HepG2 (cell line): ENCODE measurements at regions not wholly inside any gene's neighbourhood (a gene's known extent, or its start where the extent isn't known, plus 50 kb on each side); places are given as distances from the start of the nearest gene placed in this dataset.

ENCODE experiments used
- ATAC-seq: fragments of 200-7000 bp; cut with Tn5 transposase; 3 replicates; pipeline ENCODE4 v1.9.1; 2020; ENCODE audit warnings: mild to moderate bottlenecking, moderate library complexity
- BruUV-seq: library from RNA; stranded (reverse); fragments of 400-500 nt; replicated peaks from 2 replicates; lab custom pipeline; 2021; lab: Mats Ljungman, UMichigan
- CTCF ChIA-PET: fragments of 300-600 bp; formaldehyde crosslinking; extraction: SDS; loops from one replicate; lab custom pipeline; 2021; ENCODE audit warnings: low total read pairs, inconsistent platforms, low intra/inter-chr PET ratio; lab: Yijun Ruan, JAX
- POLR2A ChIA-PET: fragments of 350-600 bp; sonication (Branson Sonifier 250); formaldehyde crosslinking; loops from one replicate; lab custom pipeline; 2020; ENCODE audit warnings: antibody characterized with exemption, inconsistent platforms; lab: Yijun Ruan, JAX
- DNase-seq: peaks from one replicate; pipeline ENCODE4 v3.0.0-alpha.2; 2015; ENCODE audit warnings: low spot score
- FAIRE-seq: peaks from 3 replicates; lab custom pipeline; 2011; peaks lifted over from hg19 to GRCh38; lab: Jason Lieb, UNC
- H2AFZ ChIP-seq: one replicate; pipeline ENCODE4 v1.6.1; 2011; ENCODE audit warnings: low read length, inconsistent platforms
- H3K27ac ChIP-seq: fragments of 300-600 bp; 3 replicates; pipeline ENCODE4 v1.8.0; 2011; ENCODE audit warnings: mixed run types, mild to moderate bottlenecking, mixed read lengths, low read length, inconsistent platforms; ENCODE audit not compliant: insufficient read depth; ENCODE audit errors: extremely low read length
- H3K27me3 ChIP-seq, 2 experiments: fragments of 200-600 bp in 1 of 2; 2 replicates in 1 of 2; 3 replicates in 1 of 2; pipeline versions ENCODE4 v1.6.0 to v1.8.0; 2011; ENCODE audit warnings: low read length in 2 of 2, mild to moderate bottlenecking in 2 of 2, moderate library complexity in 2 of 2, inconsistent platforms in 1 of 2; ENCODE audit not compliant: insufficient read depth in 2 of 2, control insufficient read depth in 1 of 2
- H3K36me3 ChIP-seq, 2 experiments: fragments of 200-600 bp in 1 of 2; replicated peaks in 1 of 2; 2 replicates in 1 of 2; 3 replicates in 1 of 2; pipeline versions ENCODE4 v1.5.1 to v1.8.0; 2011; ENCODE audit warnings: low read length in 2 of 2, inconsistent platforms in 1 of 2; ENCODE audit not compliant: insufficient read depth in 2 of 2, control insufficient read depth in 1 of 2
- H3K4me1 ChIP-seq: 2 replicates; pipeline ENCODE4 v1.5.1; 2012; ENCODE audit warnings: low read length, inconsistent platforms; ENCODE audit not compliant: insufficient read depth
- H3K4me2 ChIP-seq: 2 replicates; pipeline ENCODE4 v1.6.0; 2011; ENCODE audit warnings: low read depth, low read length, inconsistent platforms
- H3K4me3 ChIP-seq, 3 experiments: fragments of 200-600 bp in 1 of 3; sonication (generic), shearing (Covaris generic) in 1 of 3; replicated peaks in 1 of 3; 2 replicates each; pipeline ENCODE4 v1.5.1; 2011 to 2016; ENCODE audit warnings: low read length in 3 of 3, inconsistent platforms in 2 of 3, low read depth in 2 of 3, mild to moderate bottlenecking in 2 of 3, control low read depth in 1 of 3, mixed read lengths in 1 of 3; ENCODE audit not compliant: insufficient read depth in 1 of 3
- H3K79me2 ChIP-seq: one replicate; pipeline ENCODE4 v1.6.1; 2011; ENCODE audit warnings: low read length, inconsistent platforms; ENCODE audit not compliant: insufficient read depth
- H3K9ac ChIP-seq: 2 replicates; pipeline ENCODE4 v1.6.0; 2011; ENCODE audit warnings: mild to moderate bottlenecking, low read depth, low read length, inconsistent platforms; ENCODE audit not compliant: insufficient read depth
- H3K9me3 ChIP-seq: 2 replicates; pipeline ENCODE4 v1.5.1; 2012; ENCODE audit warnings: mild to moderate bottlenecking, low read length
- H4K20me1 ChIP-seq: 2 replicates; pipeline ENCODE4 v1.6.0; 2011; ENCODE audit warnings: inconsistent platforms, mild to moderate bottlenecking, low read length, moderate library complexity; ENCODE audit not compliant: insufficient read depth
- AKAP8 ChIP-seq: sonication (generic); formaldehyde crosslinking; IDR thresholded peaks from 2 replicates; pipeline ENCODE4 v1.5.1; 2020; ENCODE audit warnings: mild to moderate bottlenecking, missing genetic modification reagents
- ATRX ChIP-seq: sonication (generic); formaldehyde crosslinking; IDR thresholded peaks from 2 replicates; pipeline ENCODE4 v1.4.0; 2020; ENCODE audit warnings: missing genetic modification reagents, borderline replicate concordance
- CENPX ChIP-seq: sonication (generic); formaldehyde crosslinking; IDR thresholded peaks from 2 replicates; pipeline ENCODE4 v1.9.0; 2021; ENCODE audit warnings: mild to moderate bottlenecking, missing genetic modification reagents, moderate library complexity
- DDIT3 ChIP-seq: sonication (generic); formaldehyde crosslinking; IDR thresholded peaks from 2 replicates; pipeline ENCODE4 v1.4.0; 2020; ENCODE audit warnings: mild to moderate bottlenecking, missing genetic modification reagents
- FLYWCH1 ChIP-seq: sonication (generic); formaldehyde crosslinking; IDR thresholded peaks from 2 replicates; pipeline ENCODE4 v1.8.1; 2023; ENCODE audit warnings: mild to moderate bottlenecking, missing genetic modification reagents
- FOXA1 ChIP-seq, 2 experiments: fragments of 450-650 bp in 1 of 2; sonication (generic) in 1 of 2; formaldehyde crosslinking in 1 of 2; IDR thresholded peaks; 2 replicates each; pipeline versions ENCODE4 v1.4.0 to v1.6.1; 2016 to 2020; ENCODE audit warnings: missing genetic modification reagents in 1 of 2
- GMEB2 ChIP-seq: IDR thresholded peaks from 2 replicates; pipeline ENCODE4 v1.6.1; 2016; ENCODE audit warnings: missing biosample characterization, missing genetic modification reagents, low read depth
- HOXA5 ChIP-seq: sonication (generic); formaldehyde crosslinking; IDR thresholded peaks from 2 replicates; pipeline ENCODE4 v1.4.0; 2020; ENCODE audit warnings: missing genetic modification reagents
- KDM2A ChIP-seq: sonication (generic); formaldehyde crosslinking; IDR thresholded peaks from 2 replicates; pipeline ENCODE4 v1.4.0; 2020; ENCODE audit warnings: low read depth, missing genetic modification reagents, borderline replicate concordance
- PBX2 ChIP-seq: IDR thresholded peaks from 2 replicates; pipeline ENCODE4 v1.6.1; 2016; ENCODE audit warnings: control low read depth
- SP5 ChIP-seq: IDR thresholded peaks from 2 replicates; pipeline ENCODE4 v1.6.1; 2016; ENCODE audit warnings: low read depth, borderline replicate concordance
- TP53 ChIP-seq: sonication (generic); formaldehyde crosslinking; conservative IDR thresholded peaks from 2 replicates; pipeline ENCODE4 v1.4.0; 2020; ENCODE audit warnings: missing genetic modification reagents
- ZFYVE20 ChIP-seq: sonication (generic); formaldehyde crosslinking; IDR thresholded peaks from 2 replicates; pipeline ENCODE4 v1.8.0; 2023; ENCODE audit warnings: low read depth, mild to moderate bottlenecking, moderate library complexity, missing genetic modification reagents, borderline replicate concordance
- ZIK1 ChIP-seq: sonication (generic); formaldehyde crosslinking; IDR thresholded peaks from 2 replicates; pipeline ENCODE4 v1.5.0; 2020; ENCODE audit warnings: mild to moderate bottlenecking, low read depth, missing genetic modification reagents, borderline replicate concordance
- ZMAT3 ChIP-seq: sonication (generic); formaldehyde crosslinking; conservative IDR thresholded peaks from 2 replicates; pipeline ENCODE4 v1.7.0; 2021; ENCODE audit warnings: missing genetic modification reagents
- ZNF136 ChIP-seq: sonication (generic); formaldehyde crosslinking; IDR thresholded peaks from 2 replicates; pipeline ENCODE4 v1.8.1; 2022; ENCODE audit warnings: low read depth, mild to moderate bottlenecking, moderate library complexity, missing genetic modification reagents
- ZNF225 ChIP-seq: sonication (generic); formaldehyde crosslinking; IDR thresholded peaks from 2 replicates; pipeline ENCODE4 v1.4.0; 2020; ENCODE audit warnings: mild to moderate bottlenecking, missing genetic modification reagents
- ZNF451 ChIP-seq: sonication (generic); formaldehyde crosslinking; IDR thresholded peaks from 2 replicates; pipeline ENCODE4 v1.5.0; 2020; ENCODE audit warnings: mild to moderate bottlenecking, missing genetic modification reagents
- ZNF782 ChIP-seq: sonication (generic); formaldehyde crosslinking; IDR thresholded peaks from 2 replicates; pipeline ENCODE4 v1.4.0; 2020; ENCODE audit warnings: missing genetic modification reagents, mild to moderate bottlenecking, borderline replicate concordance
- WGBS: methylation state at CpG from one replicate; pipeline ENCODE4 v1.1.6; 2017; ENCODE audit warnings: low lambda C conversion rate; 5-methylcytosine and 5-hydroxymethylcytosine counted together
- in situ Hi-C: cut with HindIII; loops from 2 replicates; pipeline ENCODE4 v1.10.0; 2017; ENCODE audit warnings: low pct_unique_long_range_greater_than_20kb; ENCODE audit not compliant: extremely low pct_ligation_motif_present
- intact Hi-C: fragments of 100-400 bp; cut with micrococcal nuclease; formaldehyde crosslinking; loops from one replicate; pipeline ENCODE4 v1.10.0; 2022; ENCODE audit not compliant: unreplicated experiment
- TF ChIP-seq, protein P1 (sequence below): sonication (generic); formaldehyde crosslinking; IDR thresholded peaks from 2 replicates; pipeline ENCODE4 v1.8.0; 2022; ENCODE audit warnings: mild to moderate bottlenecking, missing genetic modification reagents; ENCODE audit not compliant: insufficient replicate concordance

- CTCF ChIA-PET, result no interaction called here
- no peak for FAIRE-seq
- TF ChIP-seq ATRX (CRISPR knock-in tag) (no peak), FLYWCH1 (no peak), ZIK1 (CRISPR knock-in tag) (no peak), KDM2A (CRISPR knock-in tag) (0 out of 2 replicates have a peak, but pooled peaks have one; percentile 13), AKAP8 (no peak), ZMAT3 (CRISPR knock-in tag) (no peak), ZFYVE20 (no peak), ZNF451 (CRISPR knock-in tag) (no peak), ZNF225 (0 out of 2 replicates have a peak, but pooled peaks have one; percentile 29), HOXA5 (CRISPR knock-in tag) (no peak), DDIT3 (CRISPR knock-in tag) (no peak), CENPX (CRISPR knock-in tag) (no peak), FOXA1 (IDR thresholded peaks at IDR 0.05) (no peak), FOXA1 (CRISPR knock-in tag; IDR thresholded peaks at IDR 0.05) (no peak), PBX2 (CRISPR knock-in tag) (no peak), SP5 (no peak), GMEB2 (CRISPR knock-in tag) (no peak), ZNF782 (CRISPR knock-in tag) (no peak), TP53 (CRISPR knock-in tag) (no peak), ZNF136 (no peak)
- TF ChIP-seq, protein P1, sequence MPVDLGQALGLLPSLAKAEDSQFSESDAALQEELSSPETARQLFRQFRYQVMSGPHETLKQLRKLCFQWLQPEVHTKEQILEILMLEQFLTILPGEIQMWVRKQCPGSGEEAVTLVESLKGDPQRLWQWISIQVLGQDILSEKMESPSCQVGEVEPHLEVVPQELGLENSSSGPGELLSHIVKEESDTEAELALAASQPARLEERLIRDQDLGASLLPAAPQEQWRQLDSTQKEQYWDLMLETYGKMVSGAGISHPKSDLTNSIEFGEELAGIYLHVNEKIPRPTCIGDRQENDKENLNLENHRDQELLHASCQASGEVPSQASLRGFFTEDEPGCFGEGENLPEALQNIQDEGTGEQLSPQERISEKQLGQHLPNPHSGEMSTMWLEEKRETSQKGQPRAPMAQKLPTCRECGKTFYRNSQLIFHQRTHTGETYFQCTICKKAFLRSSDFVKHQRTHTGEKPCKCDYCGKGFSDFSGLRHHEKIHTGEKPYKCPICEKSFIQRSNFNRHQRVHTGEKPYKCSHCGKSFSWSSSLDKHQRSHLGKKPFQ (CRISPR knock-in tag), result no peak
Measured at GRCh38 chr7:67377939-67378862, 381.6 kb downstream of the TYW1 start.

More at GRCh38 chr7:67377939-67378862, 381.6 kb downstream of the TYW1 start:
- Histone ChIP-seq H3K27me3 (no peaks in the 10 kb centered on the region), H3K27ac (no peak overlapping the region), H2AFZ (no peak overlapping the region), H3K9me3 (peaks cover 7% of the 10 kb centered on the region; the same call in 1 of the 2 replicates), H3K4me1 (no peaks in the 10 kb centered on the region), H3K79me2 (no peaks in the 10 kb centered on the region), H3K9ac (no peak overlapping the region), H3K4me2 (no peak overlapping the region), H3K36me3 (no peaks in the 10 kb centered on the region), H3K4me3 (no peak overlapping the region), H4K20me1 (no peaks in the 10 kb centered on the region)
- in situ Hi-C loops, result no loop called here
- WGBS, result 21% methylated on average over 9 of the region's 16 CpGs
- intact Hi-C loops, result loop anchor here (2.0 kb wide), 2 partner anchors 107 to 247 kb away; no protein-coding TSS in a partner anchor
- no TSS peak for BruUV-seq
- peak; percentile 99 for ATAC-seq
- POLR2A ChIA-PET, result no interaction called here
- DNase-seq, result peak; percentile 61
